ENCODE measurements at regions not wholly inside any gene's neighbourhood (a gene's known extent, or its start where the extent isn't known, plus 50 kb on each side); places are given as distances from the start of the nearest gene placed in this dataset.

DNA sequence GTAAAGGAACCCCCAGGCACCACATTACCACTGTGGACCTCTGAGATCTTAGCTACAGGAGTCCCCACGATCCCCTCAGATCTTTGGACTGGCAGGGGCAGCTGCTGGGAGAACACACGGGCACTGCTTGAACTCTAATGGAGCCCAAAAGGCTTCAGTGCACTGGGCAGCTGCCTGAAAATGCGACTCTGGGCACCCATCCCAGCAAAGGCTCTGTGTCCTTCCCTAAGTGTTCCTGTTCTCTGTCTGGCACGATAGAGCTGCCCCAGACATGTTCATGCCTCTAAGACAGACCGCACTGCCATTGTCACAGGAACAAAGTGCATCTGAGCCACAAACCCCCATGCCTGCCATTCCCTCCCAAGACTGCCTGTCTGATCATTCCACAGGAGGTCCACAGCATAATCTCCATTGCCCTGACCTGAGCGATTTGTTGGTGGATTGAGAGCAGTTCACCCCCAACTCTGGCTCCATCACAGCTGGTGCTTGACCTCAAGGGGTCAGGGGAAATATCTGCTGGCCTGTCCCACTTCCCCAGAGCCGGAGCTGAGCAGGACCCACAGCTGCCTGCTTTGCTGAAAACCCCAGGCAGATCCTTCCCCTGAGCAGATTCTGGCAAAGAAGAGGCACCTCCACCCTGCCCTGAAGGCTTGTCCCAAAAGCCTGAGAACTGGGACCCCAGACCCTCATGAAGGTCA is 436.0 kb upstream of the INTU start:
- Histone ChIP-seq H3F3A (ENCODE audit: control insufficient read depth, insufficient read depth) (no peaks in the 10 kb centered on the region), H3K9me3 (ENCODE audit: control insufficient read depth, insufficient read depth, low read length) (no peaks in the 10 kb centered on the region), H3K9me2 (replicated peaks; ENCODE audit: control insufficient read depth, low read length) (no peaks in the 10 kb centered on the region), H3K4me1 (ENCODE audit: control insufficient read depth, low read length) (no peaks in the 10 kb centered on the region), H3K4me3 (ENCODE audit: low read length) (no peak overlapping the region), H3K79me2 (ENCODE audit: control insufficient read depth, low read length) (no peaks in the 10 kb centered on the region), H3K27ac (ENCODE audit: low read depth, low read length) (no peak overlapping the region), H3K27me3 (ENCODE audit: control insufficient read depth, low read length) (no peaks in the 10 kb centered on the region), H3K36me3 (ENCODE audit: control insufficient read depth, low read length) (no peaks in the 10 kb centered on the region), H3K4me2 (ENCODE audit: low read length) (no peak overlapping the region), H4K20me1 (ENCODE audit: control insufficient read depth, insufficient read depth, low read depth, low read length) (no peaks in the 10 kb centered on the region)
- no peak for TF ChIP-seq EZH2phosphoT487 (IDR thresholded peaks at IDR 0.05; ENCODE audit: borderline replicate concordance, low read length)
- TF ChIP-seq, protein P1, sequence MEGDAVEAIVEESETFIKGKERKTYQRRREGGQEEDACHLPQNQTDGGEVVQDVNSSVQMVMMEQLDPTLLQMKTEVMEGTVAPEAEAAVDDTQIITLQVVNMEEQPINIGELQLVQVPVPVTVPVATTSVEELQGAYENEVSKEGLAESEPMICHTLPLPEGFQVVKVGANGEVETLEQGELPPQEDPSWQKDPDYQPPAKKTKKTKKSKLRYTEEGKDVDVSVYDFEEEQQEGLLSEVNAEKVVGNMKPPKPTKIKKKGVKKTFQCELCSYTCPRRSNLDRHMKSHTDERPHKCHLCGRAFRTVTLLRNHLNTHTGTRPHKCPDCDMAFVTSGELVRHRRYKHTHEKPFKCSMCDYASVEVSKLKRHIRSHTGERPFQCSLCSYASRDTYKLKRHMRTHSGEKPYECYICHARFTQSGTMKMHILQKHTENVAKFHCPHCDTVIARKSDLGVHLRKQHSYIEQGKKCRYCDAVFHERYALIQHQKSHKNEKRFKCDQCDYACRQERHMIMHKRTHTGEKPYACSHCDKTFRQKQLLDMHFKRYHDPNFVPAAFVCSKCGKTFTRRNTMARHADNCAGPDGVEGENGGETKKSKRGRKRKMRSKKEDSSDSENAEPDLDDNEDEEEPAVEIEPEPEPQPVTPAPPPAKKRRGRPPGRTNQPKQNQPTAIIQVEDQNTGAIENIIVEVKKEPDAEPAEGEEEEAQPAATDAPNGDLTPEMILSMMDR (IDR thresholded peaks at IDR 0.05; ENCODE audit: low read depth, low read length, poor library complexity, severe bottlenecking), result no peak

DNA sequence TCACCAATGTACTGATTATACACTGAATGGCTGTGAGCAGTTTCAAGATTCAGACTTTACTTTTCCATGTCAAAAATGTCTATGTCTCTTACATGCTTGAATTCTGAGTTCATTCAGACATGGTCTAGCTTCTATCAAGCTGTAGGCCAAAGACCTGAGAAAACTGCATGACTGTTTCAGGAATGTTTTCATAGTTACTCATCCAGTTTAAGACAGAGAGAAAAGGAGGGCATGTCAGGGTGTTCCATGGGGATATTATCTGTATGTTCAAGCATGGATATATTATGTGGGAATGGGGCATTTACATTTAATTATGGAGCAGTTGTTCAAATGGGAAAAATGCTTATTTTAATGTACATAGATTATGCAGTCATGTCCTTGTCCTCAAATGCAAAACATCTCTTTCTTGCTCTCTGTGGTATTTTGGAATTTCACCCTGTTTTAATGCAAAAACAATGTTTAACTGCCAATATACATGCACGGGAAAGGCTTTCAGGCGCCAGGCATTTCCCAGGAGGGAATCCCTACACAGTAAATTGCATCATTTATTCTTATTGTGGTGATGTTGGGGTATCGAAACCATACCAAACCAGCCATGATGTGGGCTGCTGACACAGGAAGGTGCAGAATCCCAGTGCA is 429.1 kb upstream of the INTU start:
- H3K27me3 ChIP-seq (ENCODE audit: control insufficient read depth, low read length), result no peaks in the 10 kb centered on the region
- H3K9me3 ChIP-seq (ENCODE audit: control insufficient read depth, insufficient read depth, low read length), result no peaks in the 10 kb centered on the region
- no peak overlapping the region for H3K27ac ChIP-seq (ENCODE audit: low read depth, low read length)
- H3K4me1 ChIP-seq (ENCODE audit: control insufficient read depth, low read length), result no peaks in the 10 kb centered on the region
- H3K4me3 ChIP-seq (ENCODE audit: low read length), result no peak overlapping the region
- no peaks in the 10 kb centered on the region for H3K9me2 ChIP-seq (replicated peaks; ENCODE audit: control insufficient read depth, low read length)
- TF ChIP-seq, protein P1 (IDR thresholded peaks at IDR 0.05; ENCODE audit: low read depth, low read length, poor library complexity, severe bottlenecking), result no peak
- no peak for TF ChIP-seq EZH2phosphoT487 (IDR thresholded peaks at IDR 0.05; ENCODE audit: borderline replicate concordance, low read length)
- no peaks in the 10 kb centered on the region for H3K79me2 ChIP-seq (ENCODE audit: control insufficient read depth, low read length)
- no peaks in the 10 kb centered on the region for H3F3A ChIP-seq (ENCODE audit: control insufficient read depth, insufficient read depth)
- H3K4me2 ChIP-seq (ENCODE audit: low read length), result no peak overlapping the region
- H3K36me3 ChIP-seq (ENCODE audit: control insufficient read depth, low read length), result no peaks in the 10 kb centered on the region
- no peaks in the 10 kb centered on the region for H4K20me1 ChIP-seq (ENCODE audit: control insufficient read depth, insufficient read depth, low read depth, low read length)

DNA sequence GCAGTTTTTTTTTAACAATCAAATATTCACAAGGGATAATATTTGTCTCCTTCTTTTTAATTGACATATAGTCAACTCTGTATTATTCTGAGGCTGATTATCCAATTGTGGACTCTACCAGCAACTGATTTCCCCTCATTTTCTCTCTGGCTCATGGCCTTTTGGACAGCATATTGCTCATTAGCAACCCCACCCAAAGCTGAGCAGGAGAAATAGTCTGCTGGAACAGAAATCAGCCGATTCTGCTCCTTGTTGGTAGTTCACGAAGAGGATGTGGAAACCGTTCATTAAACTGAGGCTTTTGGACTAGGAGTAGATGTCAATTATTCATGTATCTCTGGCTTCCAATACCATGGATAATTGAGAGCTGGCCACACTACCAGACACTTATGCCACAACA is 428.4 kb upstream of the INTU start:
- Histone ChIP-seq H3K4me3 (ENCODE audit: low read length) (no peak overlapping the region), H3K27me3 (ENCODE audit: control insufficient read depth, low read length) (no peaks in the 10 kb centered on the region), H3K9me3 (ENCODE audit: control insufficient read depth, insufficient read depth, low read length) (no peaks in the 10 kb centered on the region), H3K4me2 (ENCODE audit: low read length) (no peak overlapping the region), H3K4me1 (ENCODE audit: control insufficient read depth, low read length) (no peaks in the 10 kb centered on the region), H3K36me3 (ENCODE audit: control insufficient read depth, low read length) (no peaks in the 10 kb centered on the region), H4K20me1 (ENCODE audit: control insufficient read depth, insufficient read depth, low read depth, low read length) (no peaks in the 10 kb centered on the region), H3K9me2 (replicated peaks; ENCODE audit: control insufficient read depth, low read length) (no peaks in the 10 kb centered on the region), H3K79me2 (ENCODE audit: control insufficient read depth, low read length) (no peaks in the 10 kb centered on the region), H3K27ac (ENCODE audit: low read depth, low read length) (no peak overlapping the region), H3F3A (ENCODE audit: control insufficient read depth, insufficient read depth) (no peaks in the 10 kb centered on the region)
- TF ChIP-seq, protein P1 (IDR thresholded peaks at IDR 0.05; ENCODE audit: low read depth, low read length, poor library complexity, severe bottlenecking), result no peak
- TF ChIP-seq EZH2phosphoT487 (IDR thresholded peaks at IDR 0.05; ENCODE audit: borderline replicate concordance, low read length), result no peak
